ENCODE measurements at regions not wholly inside any gene's neighbourhood (a gene's known extent, or its start where the extent isn't known, plus 50 kb on each side); places are given as distances from the start of the nearest gene placed in this dataset.

GRCh38 chr21:24163539-24163938 lies 1443.7 kb downstream of the MRPL39 start:
- Histone ChIP-seq H4K20me1 (ENCODE audit: insufficient read depth, low read length) (no peaks in the 10 kb centered on the region), H2BK15ac (ENCODE audit: low read depth, low read length) (no peak overlapping the region), H3K4me1 (ENCODE audit: control insufficient read depth, insufficient read depth, low read length) (no peaks in the 10 kb centered on the region), H3K23ac (ENCODE audit: low read depth, low read length) (no peak overlapping the region), H4K5ac (ENCODE audit: low read depth, low read length) (no peak overlapping the region), H2AK5ac (ENCODE audit: low read depth, low read length) (no peak overlapping the region), H2BK20ac (ENCODE audit: low read depth, low read length) (no peak overlapping the region), H2AK9ac (replicated peaks; ENCODE audit: low read depth, low read length, poor library complexity) (no peak overlapping the region), H3K27me3 (ENCODE audit: control insufficient read depth, insufficient read depth, low read length) (no peaks in the 10 kb centered on the region), H3K9me1 (ENCODE audit: insufficient read depth, low read length) (no peaks in the 10 kb centered on the region), H4K91ac (ENCODE audit: insufficient read depth, low read depth, low read length) (no peak overlapping the region), H3K36me3 (ENCODE audit: control insufficient read depth, insufficient read depth, low read length) (no peaks in the 10 kb centered on the region), H3K4ac (ENCODE audit: low read depth, low read length) (no peak overlapping the region), H3K4me3 (ENCODE audit: insufficient read depth, low read depth, low read length) (no peak overlapping the region), H3K27ac (ENCODE audit: insufficient read depth, low read length) (no peak overlapping the region), H3K4me2 (ENCODE audit: low read depth, low read length) (no peak overlapping the region), H3K79me1 (ENCODE audit: low read depth in 1 of 2, low read length in 2 of 2) (no peaks in the 10 kb centered on the region), H3K9me3 (ENCODE audit: control insufficient read depth, insufficient read depth, low read length) (no peaks in the 10 kb centered on the region; the same call in 1 of the 2 replicates), H3K18ac (ENCODE audit: low read depth, low read length) (no peak overlapping the region), H3K14ac (replicated peaks; ENCODE audit: low read depth, low read length) (no peak overlapping the region), H2AFZ (replicated peaks; ENCODE audit: low read length, poor library complexity) (no peak overlapping the region), H4K8ac (ENCODE audit: low read depth in 2 of 2, low read length in 2 of 2) (no peak overlapping the region), H2BK120ac (ENCODE audit: low read depth, low read length) (no peak overlapping the region), H3K9ac (ENCODE audit: low read depth, low read length) (no peak overlapping the region), H2BK5ac (ENCODE audit: low read depth, low read length, poor library complexity, severe bottlenecking) (no peak overlapping the region), H3K56ac (ENCODE audit: extremely low read depth, insufficient read depth, low read length) (no peak overlapping the region)
- ChIA-PET POLR2A (ENCODE audit: unreplicated experiment) (no interaction called here), CTCF (no interaction called here)
- ATAC-seq (ENCODE audit: low read depth) (no peak), DNase-seq (no peak)
- in situ Hi-C loops (cut with MboI; ENCODE audit: low sequenced_read_pairs) = no loop called here
- no CpG with 5 or more reads among the region's 8 CpGs for WGBS, 2 experiments (ENCODE audit: extremely low coverage in 2 of 2, insufficient read length in 1 of 2)
- intact Hi-C loops (cut with micrococcal nuclease) = no loop called here
- TF ChIP-seq MAFK (IDR thresholded peaks at IDR 0.05; ENCODE audit: low read depth, low read length) (no peak), RCOR1 (IDR thresholded peaks at IDR 0.05; ENCODE audit: insufficient replicate concordance, low read length) (no peak), FOS (IDR thresholded peaks at IDR 0.05; ENCODE audit: low read depth, low read length) (no peak), MXI1 (IDR thresholded peaks at IDR 0.05; ENCODE audit: borderline replicate concordance, low read depth, low read length) (no peak)
- no TSS peak for BruUV-seq (replicated peaks)
- dilution Hi-C loops (cut with HindIII; ENCODE audit: low sequenced_read_pairs, unreplicated experiment) = no loop called here

Data from IMR-90 (cell line).